Parathyroid adenoma (tissue), 2 donors: ENCODE measurements at regions not wholly inside any gene's neighbourhood (a gene's known extent, or its start where the extent isn't known, plus 50 kb on each side); places are given as distances from the start of the nearest gene placed in this dataset.

Source experiments
- H2AFZ ChIP-seq: fragments of 300-600 bp; sonication (generic); one replicate; pipeline ENCODE4 v1.7.0; 2017; ENCODE audit warnings: antibody characterized with exemption, mild to moderate bottlenecking
- H3K27ac ChIP-seq: fragments of 300-600 bp; sonication (generic); one replicate; pipeline ENCODE4 v1.7.0; 2017
- H3K27me3 ChIP-seq: fragments of 300-600 bp; sonication (generic); one replicate; pipeline ENCODE4 v1.7.0; 2017; ENCODE audit warnings: low read length; ENCODE audit not compliant: control insufficient read depth, insufficient read depth
- H3K36me3 ChIP-seq: fragments of 300-600 bp; sonication (generic); one replicate; pipeline ENCODE4 v1.7.0; 2017; ENCODE audit warnings: low read length; ENCODE audit not compliant: control insufficient read depth, insufficient read depth
- H3K4me1 ChIP-seq: fragments of 300-600 bp; sonication (generic); one replicate; pipeline ENCODE4 v1.7.0; 2017; ENCODE audit warnings: control low read depth
- H3K4me2 ChIP-seq: fragments of 300-600 bp; sonication (generic); one replicate; pipeline ENCODE4 v1.7.0; 2017; ENCODE audit warnings: low read length
- H3K4me3 ChIP-seq: fragments of 300-600 bp; sonication (generic); one replicate; pipeline ENCODE4 v1.7.0; 2017; ENCODE audit warnings: low read depth, low read length
- H3K79me2 ChIP-seq: fragments of 300-600 bp; sonication (generic); one replicate; pipeline ENCODE4 v1.7.0; 2017; ENCODE audit warnings: control low read depth
- H3K9ac ChIP-seq: fragments of 300-600 bp; sonication (generic); one replicate; pipeline ENCODE4 v1.7.0; 2017; ENCODE audit warnings: mild to moderate bottlenecking
- H3K9me3 ChIP-seq: fragments of 300-600 bp; sonication (generic); one replicate; pipeline ENCODE4 v1.7.0; 2017; ENCODE audit warnings: low read length; ENCODE audit not compliant: control insufficient read depth
- CTCF ChIP-seq: fragments of 300-600 bp; sonication (generic); IDR thresholded peaks from one replicate; pipeline ENCODE4 v1.7.0; 2017; ENCODE audit warnings: antibody characterized with exemption, mild to moderate bottlenecking
- donor health status: primary hyperparathyroidism.

GRCh38 chr10:88110355-88110754 lies 246.9 kb downstream of the PTEN start:
- Histone ChIP-seq H3K9me3 (no peaks in the 10 kb centered on the region), H2AFZ (no peak overlapping the region), H3K4me3 (no peak overlapping the region), H3K36me3 (no peaks in the 10 kb centered on the region), H3K4me2 (no peak overlapping the region), H3K4me1 (no peaks in the 10 kb centered on the region), H3K27ac (no peak overlapping the region), H3K79me2 (no peaks in the 10 kb centered on the region), H3K27me3 (no peaks in the 10 kb centered on the region), H3K9ac (no peak overlapping the region)
- TF ChIP-seq CTCF = no peak

GRCh38 chr10:88110822-88111221 lies 247.4 kb downstream of the PTEN start:
- H3K9ac ChIP-seq = no peak overlapping the region
- no peaks in the 10 kb centered on the region for H3K4me1 ChIP-seq
- no peaks in the 10 kb centered on the region for H3K27me3 ChIP-seq
- H3K4me3 ChIP-seq = no peak overlapping the region
- no peak overlapping the region for H2AFZ ChIP-seq
- no peak for TF ChIP-seq CTCF
- H3K36me3 ChIP-seq = no peaks in the 10 kb centered on the region
- no peak overlapping the region for H3K27ac ChIP-seq
- H3K4me2 ChIP-seq = no peak overlapping the region
- no peaks in the 10 kb centered on the region for H3K79me2 ChIP-seq
- H3K9me3 ChIP-seq = no peaks in the 10 kb centered on the region

GRCh38 chr10:88111294-88111693 lies 247.9 kb downstream of the PTEN start:
- no peak overlapping the region for H3K27ac ChIP-seq
- TF ChIP-seq CTCF = no peak
- H3K4me1 ChIP-seq = no peaks in the 10 kb centered on the region
- no peaks in the 10 kb centered on the region for H3K9me3 ChIP-seq
- no peak overlapping the region for H3K9ac ChIP-seq
- H3K4me2 ChIP-seq = no peak overlapping the region
- no peak overlapping the region for H3K4me3 ChIP-seq
- H3K79me2 ChIP-seq = no peaks in the 10 kb centered on the region
- H3K36me3 ChIP-seq = no peaks in the 10 kb centered on the region
- H2AFZ ChIP-seq = no peak overlapping the region
- no peaks in the 10 kb centered on the region for H3K27me3 ChIP-seq

GRCh38 chr10:88113232-88113631 lies 249.8 kb downstream of the PTEN start:
- Histone ChIP-seq H3K4me1 (no peaks in the 10 kb centered on the region), H3K79me2 (no peaks in the 10 kb centered on the region), H3K27ac (no peak overlapping the region), H3K9me3 (no peaks in the 10 kb centered on the region), H3K36me3 (no peaks in the 10 kb centered on the region), H2AFZ (no peak overlapping the region), H3K4me3 (no peak overlapping the region), H3K27me3 (no peaks in the 10 kb centered on the region), H3K9ac (no peak overlapping the region), H3K4me2 (no peak overlapping the region)
- no peak for TF ChIP-seq CTCF

- no peak overlapping the region for H3K27ac ChIP-seq
- no peaks in the 10 kb centered on the region for H3K9me3 ChIP-seq
- no peak overlapping the region for H3K4me2 ChIP-seq
- H3K79me2 ChIP-seq = no peaks in the 10 kb centered on the region
- H3K4me3 ChIP-seq = no peak overlapping the region
- H3K27me3 ChIP-seq = no peaks in the 10 kb centered on the region
- H2AFZ ChIP-seq = peak overlapping the region; percentile 34
- H3K4me1 ChIP-seq = no peaks in the 10 kb centered on the region
- no peak for TF ChIP-seq CTCF
- H3K36me3 ChIP-seq = no peaks in the 10 kb centered on the region
- no peak overlapping the region for H3K9ac ChIP-seq
Observed at GRCh38 chr10:88113657-88114272, 250.3 kb downstream of the PTEN start.
